Thyroid gland (tissue), 4 donors: ENCODE measurements at regions not wholly inside any gene's neighbourhood (a gene's known extent, or its start where the extent isn't known, plus 50 kb on each side); places are given as distances from the start of the nearest gene placed in this dataset.

Source experiments
- POLR2A ChIP-seq, 2 donors: fragments of 450-650 bp; IDR thresholded peaks; one replicate each; pipeline ENCODE4 v1.6.1; 2017; ENCODE audit warnings: antibody characterized with exemption in 2 of 2, mild to moderate bottlenecking in 2 of 2, moderate library complexity in 1 of 2
- TF ChIP-seq, protein P1 (sequence below), 6 experiments: fragments of 200-600 bp in 3 of 6; fragments of 450-650 bp in 3 of 6; sonication (generic) in 3 of 6; IDR thresholded peaks; one replicate each; pipeline ENCODE4 v1.5.1; 2016 to 2019; ENCODE audit warnings: antibody characterized with exemption in 6 of 6, mild to moderate bottlenecking in 2 of 6, inconsistent platforms in 1 of 6, moderate library complexity in 1 of 6

DNA sequence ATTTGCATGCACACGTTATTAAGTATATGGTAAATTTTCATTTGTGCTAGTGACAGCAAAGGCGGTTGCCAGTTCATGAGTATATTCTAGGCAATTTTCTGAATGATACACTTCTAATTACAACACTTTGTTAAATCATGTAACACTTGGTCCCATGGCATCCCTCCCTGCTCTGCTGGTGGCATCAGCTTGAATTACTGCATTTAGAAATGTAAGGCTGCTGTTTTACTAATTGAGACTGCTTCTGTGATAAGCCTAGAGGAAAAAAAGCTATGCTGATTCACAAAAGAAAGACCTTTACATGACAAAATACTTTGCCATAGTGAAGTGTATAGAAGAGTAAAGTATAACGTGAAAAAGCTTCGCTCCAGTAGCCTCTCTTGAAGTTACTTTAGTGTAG is 636.1 kb downstream of the KCNH5 start:
- TF ChIP-seq, protein P1, sequence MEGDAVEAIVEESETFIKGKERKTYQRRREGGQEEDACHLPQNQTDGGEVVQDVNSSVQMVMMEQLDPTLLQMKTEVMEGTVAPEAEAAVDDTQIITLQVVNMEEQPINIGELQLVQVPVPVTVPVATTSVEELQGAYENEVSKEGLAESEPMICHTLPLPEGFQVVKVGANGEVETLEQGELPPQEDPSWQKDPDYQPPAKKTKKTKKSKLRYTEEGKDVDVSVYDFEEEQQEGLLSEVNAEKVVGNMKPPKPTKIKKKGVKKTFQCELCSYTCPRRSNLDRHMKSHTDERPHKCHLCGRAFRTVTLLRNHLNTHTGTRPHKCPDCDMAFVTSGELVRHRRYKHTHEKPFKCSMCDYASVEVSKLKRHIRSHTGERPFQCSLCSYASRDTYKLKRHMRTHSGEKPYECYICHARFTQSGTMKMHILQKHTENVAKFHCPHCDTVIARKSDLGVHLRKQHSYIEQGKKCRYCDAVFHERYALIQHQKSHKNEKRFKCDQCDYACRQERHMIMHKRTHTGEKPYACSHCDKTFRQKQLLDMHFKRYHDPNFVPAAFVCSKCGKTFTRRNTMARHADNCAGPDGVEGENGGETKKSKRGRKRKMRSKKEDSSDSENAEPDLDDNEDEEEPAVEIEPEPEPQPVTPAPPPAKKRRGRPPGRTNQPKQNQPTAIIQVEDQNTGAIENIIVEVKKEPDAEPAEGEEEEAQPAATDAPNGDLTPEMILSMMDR (IDR thresholded peaks at IDR 0.05), result no peak
- no peak for TF ChIP-seq POLR2A (IDR thresholded peaks at IDR 0.05)
